A673 (cell line): ENCODE measurements at regions not wholly inside any gene's neighbourhood (a gene's known extent, or its start where the extent isn't known, plus 50 kb on each side); places are given as distances from the start of the nearest gene placed in this dataset.

Experiments used
- BruUV-seq: library from RNA; stranded (reverse); fragments of 400-500 nt; replicated peaks from 2 replicates; lab custom pipeline; 2021; lab: Mats Ljungman, UMichigan
- CTCF ChIA-PET: fragments of 300-600 bp; sonication (Branson Sonifier 250); formaldehyde crosslinking; loops from one replicate; lab custom pipeline; 2022; ENCODE audit warnings: antibody characterized with exemption; lab: Charles Lee
- POLR2A ChIA-PET: fragments of 300-600 bp; sonication (Branson Sonifier 250); formaldehyde crosslinking; loops from one replicate; lab custom pipeline; 2022; ENCODE audit warnings: antibody characterized with exemption; ENCODE audit not compliant: low non-redundant PET; lab: Charles Lee
- DNase-seq: peaks from one replicate; pipeline ENCODE4 v3.0.0-alpha.2; 2015; ENCODE audit warnings: low spot score
- H3K27ac ChIP-seq: fragments of 200-600 bp; sonication (generic); 2 replicates; pipeline ENCODE4 v1.5.1; 2016; ENCODE audit warnings: mixed run types, low read depth, mild to moderate bottlenecking, mixed read lengths, antibody characterized with exemption, low read length; ENCODE audit not compliant: poor library complexity, severe bottlenecking
- H3K27me3 ChIP-seq: fragments of 200-600 bp; sonication (generic); replicated peaks from 2 replicates; pipeline ENCODE4 v1.6.1; 2017; ENCODE audit warnings: mixed run types, low read depth, mild to moderate bottlenecking, mixed read lengths, antibody characterized with exemption, low read length; ENCODE audit not compliant: insufficient read depth, poor library complexity
- H3K36me3 ChIP-seq: fragments of 200-600 bp; sonication (generic); 2 replicates; pipeline ENCODE4 v1.6.1; 2016; ENCODE audit warnings: mixed run types, mild to moderate bottlenecking, mixed read lengths, antibody characterized with exemption, low read length; ENCODE audit not compliant: insufficient read depth, poor library complexity, severe bottlenecking
- H3K4me1 ChIP-seq: fragments of 200-600 bp; sonication (generic); 2 replicates; pipeline ENCODE4 v1.6.1; 2017; ENCODE audit warnings: mixed run types, mild to moderate bottlenecking, mixed read lengths, antibody characterized with exemption, low read length; ENCODE audit not compliant: insufficient read depth, poor library complexity, severe bottlenecking
- H3K4me3 ChIP-seq: fragments of 200-600 bp; sonication (generic); 2 replicates; pipeline ENCODE4 v1.5.1; 2016; ENCODE audit warnings: low read depth, mixed run types, mild to moderate bottlenecking, mixed read lengths, low read length; ENCODE audit not compliant: poor library complexity, severe bottlenecking
- H3K9me3 ChIP-seq: fragments of 200-600 bp; sonication (generic); 2 replicates; pipeline ENCODE4 v1.6.1; 2016; ENCODE audit warnings: mixed run types, low read depth, mild to moderate bottlenecking, mixed read lengths, antibody characterized with exemption, low read length; ENCODE audit not compliant: poor library complexity, severe bottlenecking
- CTCF ChIP-seq: fragments of 300-800, 200-600 bp; sonication (generic); conservative IDR thresholded peaks from 2 replicates; pipeline ENCODE4 v1.5.1; 2017; ENCODE audit warnings: low read depth, mild to moderate bottlenecking, antibody characterized with exemption, low read length, moderate library complexity, mixed read lengths
- EZH2 ChIP-seq: fragments of 200-600 bp; sonication (generic); IDR thresholded peaks from 2 replicates; pipeline ENCODE4 v1.6.1; 2017; ENCODE audit warnings: borderline replicate concordance, low read depth, mild to moderate bottlenecking, mixed read lengths, antibody characterized with exemption, low read length; ENCODE audit not compliant: poor library complexity, severe bottlenecking
- intact Hi-C: fragments of 100-400 bp; cut with micrococcal nuclease; formaldehyde crosslinking; loops from one replicate; pipeline ENCODE4 v1.10.0; 2022; ENCODE audit not compliant: unreplicated experiment

DNA sequence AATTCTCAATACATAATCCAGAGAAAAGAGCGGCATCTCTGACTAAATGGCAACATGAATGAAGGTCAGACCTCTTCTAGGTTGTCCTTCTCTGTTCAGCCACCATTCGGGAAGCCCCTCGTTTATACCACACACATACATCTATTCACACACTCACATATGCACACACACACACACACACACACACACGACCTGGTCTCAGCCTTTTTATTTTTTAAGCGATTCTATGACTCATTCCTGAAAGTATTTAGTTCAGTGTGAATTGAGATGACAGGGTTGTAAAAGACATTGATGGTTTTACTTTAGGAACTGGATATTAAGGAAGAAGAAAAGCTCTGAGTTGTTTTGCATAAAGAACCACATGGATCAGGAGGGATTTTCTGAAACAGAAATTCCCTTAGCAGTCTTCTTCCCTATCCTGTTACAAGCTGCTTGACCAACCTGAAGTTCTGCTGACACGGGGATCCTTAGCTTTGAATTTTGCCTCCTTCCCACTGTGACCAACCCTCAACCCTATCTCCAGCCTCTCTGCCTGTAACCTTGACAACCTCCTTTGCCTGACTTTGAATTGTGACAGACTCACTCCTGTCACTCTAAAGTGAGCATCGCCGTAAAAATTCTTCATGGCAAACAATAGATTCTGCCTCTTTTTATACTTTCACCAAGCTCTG is 383.1 kb upstream of the ESRRG start:
- ChIA-PET CTCF (no interaction called here), POLR2A (no interaction called here)
- Histone ChIP-seq H3K9me3 (no peaks in the 10 kb centered on the region), H3K4me3 (no peak overlapping the region), H3K36me3 (no peaks in the 10 kb centered on the region), H3K27ac (no peak overlapping the region), H3K4me1 (no peaks in the 10 kb centered on the region), H3K27me3 (peaks cover 4% of the 10 kb centered on the region)
- intact Hi-C loops, result no loop called here
- BruUV-seq, result no TSS peak
- no peak for TF ChIP-seq EZH2
- TF ChIP-seq CTCF, result no peak
- no peak for DNase-seq

DNA sequence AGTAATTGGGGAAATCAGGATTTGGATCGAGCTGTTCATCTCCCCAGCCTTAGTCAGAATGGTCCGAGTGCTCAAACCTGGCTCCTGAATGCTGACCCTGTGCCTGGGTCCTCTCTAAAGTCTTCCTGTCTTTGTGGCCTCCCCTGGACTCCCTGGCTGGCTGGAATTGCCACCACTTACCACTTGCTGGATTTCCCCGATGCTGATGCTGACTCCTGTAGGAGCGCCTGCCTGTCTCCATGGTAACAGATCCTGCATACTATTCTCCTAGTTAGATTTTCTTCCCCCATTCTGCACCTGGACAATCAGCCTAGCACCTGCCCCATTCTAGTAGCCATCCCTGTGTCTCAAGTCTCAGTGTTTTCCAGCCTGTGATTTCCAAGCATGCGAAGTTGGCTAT is 382.2 kb upstream of the ESRRG start:
- no peaks in the 10 kb centered on the region for H3K36me3 ChIP-seq
- BruUV-seq, result no TSS peak
- ChIA-PET POLR2A (no interaction called here), CTCF (no interaction called here)
- H3K4me3 ChIP-seq, result no peak overlapping the region
- no peak overlapping the region for H3K27ac ChIP-seq
- H3K4me1 ChIP-seq, result no peaks in the 10 kb centered on the region
- DNase-seq, result no peak
- no peak for TF ChIP-seq CTCF
- TF ChIP-seq EZH2, result no peak
- H3K9me3 ChIP-seq, result no peaks in the 10 kb centered on the region
- peaks cover 4% of the 10 kb centered on the region for H3K27me3 ChIP-seq
- intact Hi-C loops, result no loop called here

- no TSS peak for BruUV-seq
- TF ChIP-seq EZH2 (no peak), CTCF (no peak)
- DNase-seq, result no peak
- intact Hi-C loops, result no loop called here
- Histone ChIP-seq H3K4me3 (no peak overlapping the region), H3K36me3 (no peaks in the 10 kb centered on the region), H3K9me3 (no peaks in the 10 kb centered on the region), H3K4me1 (no peaks in the 10 kb centered on the region), H3K27ac (no peak overlapping the region), H3K27me3 (no peaks in the 10 kb centered on the region)
- POLR2A ChIA-PET, result no interaction called here
- CTCF ChIA-PET, result no interaction called here
Observed at GRCh38 chr1:217097819-217098218, 374.6 kb upstream of the ESRRG start.
